NT2/D1 (cell line): ENCODE measurements at regions not wholly inside any gene's neighbourhood (a gene's known extent, or its start where the extent isn't known, plus 50 kb on each side); places are given as distances from the start of the nearest gene placed in this dataset.

ENCODE experiments used
- DNase-seq: peaks from one replicate; pipeline ENCODE4 v3.0.0-alpha.2; 2011; ENCODE audit warnings: low read depth, low spot score
- H3K27me3 ChIP-seq: 2 replicates; pipeline ENCODE4 v1.6.0; 2011; ENCODE audit warnings: mild to moderate bottlenecking; ENCODE audit not compliant: insufficient read length, insufficient read depth
- H3K36me3 ChIP-seq: 2 replicates; pipeline ENCODE4 v1.6.1; 2011; ENCODE audit warnings: mild to moderate bottlenecking, low read length, mixed read lengths; ENCODE audit not compliant: insufficient read depth, insufficient read length
- H3K4me1 ChIP-seq: 2 replicates; pipeline ENCODE4 v1.5.1; 2011; ENCODE audit not compliant: insufficient read depth, insufficient read length
- H3K4me3 ChIP-seq: 2 replicates; pipeline ENCODE4 v1.5.1; 2011; ENCODE audit warnings: low read depth; ENCODE audit not compliant: insufficient read length
- H3K9ac ChIP-seq: 2 replicates; pipeline ENCODE4 v1.6.0; 2011; ENCODE audit warnings: low read depth; ENCODE audit not compliant: insufficient read length
- H3K9me3 ChIP-seq: 2 replicates; pipeline ENCODE4 v1.5.1; 2011; ENCODE audit warnings: mild to moderate bottlenecking, low read length; ENCODE audit not compliant: insufficient read depth
- SUZ12 ChIP-seq: IDR thresholded peaks from 2 replicates; pipeline ENCODE4 v1.6.1; 2011; ENCODE audit not compliant: insufficient read length, insufficient read depth; ENCODE audit errors: extremely low read depth
- YY1 ChIP-seq: IDR thresholded peaks from 2 replicates; pipeline ENCODE4 v1.6.1; 2011; ENCODE audit not compliant: insufficient read length, insufficient read depth
- ZNF274 ChIP-seq: IDR thresholded peaks from 2 replicates; pipeline ENCODE4 v1.6.1; 2011; ENCODE audit warnings: mild to moderate bottlenecking, low read depth, low read length

DNA sequence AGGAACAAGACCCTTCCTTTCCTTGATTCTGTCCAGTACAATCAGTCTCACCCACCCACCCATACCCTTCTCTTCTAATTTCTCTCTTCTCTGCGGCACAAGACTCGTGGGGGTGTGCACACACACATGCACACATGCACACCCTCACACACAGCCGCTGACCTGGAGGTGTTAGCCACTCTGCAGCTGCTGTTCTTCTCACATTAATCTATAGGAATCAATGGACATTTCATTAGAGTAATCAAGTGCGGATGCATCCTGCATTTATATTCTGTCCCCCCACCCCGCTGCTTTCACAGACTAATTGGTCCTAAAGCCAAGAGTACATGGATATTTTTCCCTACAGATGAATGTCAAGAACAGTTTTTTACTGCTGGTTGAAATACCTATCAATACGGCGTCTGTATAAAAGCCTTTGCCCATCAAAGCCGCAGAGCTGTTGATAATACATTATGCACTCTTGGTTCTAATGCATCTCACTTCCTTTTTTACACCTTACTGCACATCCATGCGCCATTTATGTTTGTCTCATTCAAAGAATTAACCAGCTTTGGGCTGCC lies 186.5 kb upstream of the ONECUT1 start:
- TF ChIP-seq SUZ12 (no peak), YY1 (no peak), ZNF274 (no peak)
- H3K9ac ChIP-seq = no peak overlapping the region
- no peak overlapping the region for H3K4me3 ChIP-seq
- H3K27me3 ChIP-seq = no peaks in the 10 kb centered on the region
- no peaks in the 10 kb centered on the region for H3K9me3 ChIP-seq
- H3K36me3 ChIP-seq = no peaks in the 10 kb centered on the region
- no peak for DNase-seq
- H3K4me1 ChIP-seq = no peaks in the 10 kb centered on the region

DNA sequence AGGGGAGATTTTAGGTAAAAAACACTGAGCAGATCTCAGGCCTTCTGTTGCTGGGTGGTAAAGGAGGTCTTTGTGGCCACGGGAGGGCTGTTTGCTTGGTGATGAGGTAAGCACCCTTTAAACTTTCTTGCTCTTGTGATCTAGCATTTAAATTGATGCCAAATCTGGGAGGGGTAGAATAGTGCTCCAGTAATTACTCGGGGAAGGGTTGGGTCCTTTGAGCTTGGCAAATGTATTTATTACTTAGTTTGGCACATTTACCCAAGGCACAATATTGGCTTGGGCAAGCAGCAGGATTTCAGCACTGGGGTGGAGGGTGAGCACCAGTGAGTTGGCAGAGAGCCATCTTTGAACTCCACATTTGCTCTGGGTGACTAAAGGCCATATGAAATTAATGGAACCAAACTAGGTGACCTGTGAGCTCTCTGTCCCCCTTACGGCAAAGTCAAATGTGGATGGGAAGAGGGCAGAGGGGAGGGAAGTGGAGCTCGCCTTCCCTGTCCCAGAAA lies 185.9 kb upstream of the ONECUT1 start:
- Histone ChIP-seq H3K4me3 (no peak overlapping the region), H3K9ac (no peak overlapping the region), H3K9me3 (no peaks in the 10 kb centered on the region), H3K27me3 (no peaks in the 10 kb centered on the region), H3K36me3 (no peaks in the 10 kb centered on the region), H3K4me1 (no peaks in the 10 kb centered on the region)
- TF ChIP-seq YY1 (no peak), SUZ12 (no peak), ZNF274 (no peak)
- no peak for DNase-seq

DNA sequence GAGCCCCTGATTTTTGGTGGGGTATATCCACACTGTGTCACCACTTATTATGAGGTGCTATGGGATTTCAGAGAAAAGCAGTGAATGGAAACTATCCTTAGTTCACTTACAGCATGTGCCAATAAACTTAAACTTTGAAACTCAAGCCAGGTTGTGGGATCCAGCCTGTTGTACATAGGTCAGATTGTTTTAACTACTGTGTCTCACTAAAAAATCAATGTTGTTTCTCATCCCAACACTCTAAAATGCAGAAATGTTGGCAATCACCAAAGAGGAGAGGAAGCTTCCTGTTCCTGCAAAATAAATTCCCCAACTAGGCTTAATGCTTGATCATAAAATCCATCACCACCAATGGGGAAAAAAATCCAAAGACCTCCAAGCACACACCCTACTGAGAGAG lies 173.7 kb upstream of the ONECUT1 start:
- Histone ChIP-seq H3K27me3 (no peaks in the 10 kb centered on the region), H3K4me3 (no peak overlapping the region), H3K9ac (no peak overlapping the region), H3K4me1 (no peaks in the 10 kb centered on the region), H3K36me3 (no peaks in the 10 kb centered on the region), H3K9me3 (no peaks in the 10 kb centered on the region)
- TF ChIP-seq SUZ12 (no peak), YY1 (no peak), ZNF274 (no peak)
- DNase-seq = no peak

DNA sequence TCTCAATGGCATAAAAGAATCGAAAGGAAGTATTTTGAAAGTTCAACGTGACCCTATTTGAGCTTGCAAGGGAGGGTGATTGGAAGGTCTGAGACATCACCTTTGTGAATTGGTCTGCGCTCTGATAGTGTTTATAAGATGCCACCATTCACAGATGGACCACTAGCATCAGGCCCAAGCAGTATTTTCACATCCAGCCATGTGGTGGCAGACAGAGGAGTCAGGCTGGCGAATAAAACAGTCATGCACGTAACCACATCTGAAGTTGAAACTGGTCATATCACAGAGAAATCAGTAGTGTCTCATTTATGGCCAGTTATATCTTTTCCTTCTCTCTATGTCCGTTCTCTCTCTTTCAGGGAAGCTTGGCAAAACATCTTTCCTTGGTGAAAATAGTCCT lies 170.1 kb upstream of the ONECUT1 start:
- H3K4me3 ChIP-seq = no peak overlapping the region
- no peaks in the 10 kb centered on the region for H3K4me1 ChIP-seq
- H3K27me3 ChIP-seq = no peaks in the 10 kb centered on the region
- H3K36me3 ChIP-seq = no peaks in the 10 kb centered on the region
- H3K9ac ChIP-seq = no peak overlapping the region
- no peak for DNase-seq
- no peaks in the 10 kb centered on the region for H3K9me3 ChIP-seq
- TF ChIP-seq SUZ12 (no peak), YY1 (no peak), ZNF274 (no peak)

DNA sequence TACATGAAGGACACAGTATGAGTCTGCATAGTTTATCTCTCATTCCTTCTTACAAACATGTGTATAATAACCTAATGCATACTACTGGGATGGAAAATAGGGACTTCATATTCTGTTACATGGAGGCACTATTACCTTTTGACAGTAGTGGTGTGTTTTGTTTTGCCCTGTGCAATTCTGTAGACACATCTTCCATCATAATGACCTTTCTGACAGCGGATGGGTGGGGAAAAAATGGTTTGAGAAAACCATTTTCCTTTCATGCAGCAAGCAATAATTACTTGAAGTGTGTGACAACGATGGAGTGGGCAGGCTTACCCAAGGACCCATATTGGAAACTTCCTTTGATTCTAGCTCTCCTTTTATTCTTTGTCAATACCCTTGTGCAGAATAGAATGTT lies 153.6 kb upstream of the ONECUT1 start:
- Histone ChIP-seq H3K36me3 (no peaks in the 10 kb centered on the region), H3K27me3 (no peaks in the 10 kb centered on the region), H3K9me3 (no peaks in the 10 kb centered on the region), H3K4me1 (no peaks in the 10 kb centered on the region), H3K9ac (no peak overlapping the region), H3K4me3 (no peak overlapping the region)
- no peak for DNase-seq
- TF ChIP-seq YY1 (no peak), SUZ12 (no peak), ZNF274 (no peak)

DNA sequence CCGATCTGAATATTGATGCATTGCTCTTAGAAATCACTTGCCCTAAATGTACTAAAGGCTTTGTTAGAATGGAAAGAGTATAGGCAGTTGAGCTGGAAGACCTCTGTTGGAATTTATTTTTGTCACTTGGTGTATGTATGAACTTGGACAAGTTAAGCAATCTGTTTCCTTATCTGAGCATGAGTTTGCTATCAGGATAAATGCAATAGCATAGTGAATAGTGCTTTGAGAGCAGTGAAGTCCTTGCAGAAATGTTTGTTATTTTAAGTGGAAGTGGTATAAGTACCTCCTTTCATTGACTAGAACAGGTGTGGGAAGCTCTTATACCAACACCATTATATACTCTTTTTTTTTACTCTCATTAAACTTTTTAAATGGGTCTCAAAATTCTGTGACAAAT lies 146.4 kb upstream of the ONECUT1 start:
- DNase-seq = no peak
- H3K9ac ChIP-seq = no peak overlapping the region
- no peaks in the 10 kb centered on the region for H3K36me3 ChIP-seq
- no peaks in the 10 kb centered on the region for H3K9me3 ChIP-seq
- H3K4me1 ChIP-seq = no peaks in the 10 kb centered on the region
- no peak overlapping the region for H3K4me3 ChIP-seq
- TF ChIP-seq ZNF274 (no peak), SUZ12 (no peak), YY1 (no peak)
- H3K27me3 ChIP-seq = no peaks in the 10 kb centered on the region

DNA sequence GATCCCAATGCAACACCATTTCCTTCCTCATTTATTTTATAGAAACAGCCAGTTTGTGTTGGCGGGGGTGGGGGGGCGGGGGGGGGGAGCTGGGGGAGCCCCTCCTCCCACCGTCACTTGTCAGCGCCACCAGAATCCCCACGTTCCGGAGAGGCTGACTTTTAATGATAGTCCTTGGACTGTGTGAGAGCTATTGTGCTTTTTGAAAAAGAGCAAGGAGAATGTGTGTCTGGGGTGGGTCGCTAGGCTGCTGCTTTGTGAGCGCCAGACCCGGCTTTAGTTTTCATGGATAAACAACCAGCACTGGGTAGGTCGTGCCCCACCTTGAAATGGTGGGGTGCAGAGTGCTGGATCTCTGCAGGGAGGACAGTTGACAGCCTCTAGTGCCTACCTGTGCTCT lies 135.0 kb upstream of the ONECUT1 start:
- Histone ChIP-seq H3K4me1 (no peaks in the 10 kb centered on the region), H3K4me3 (no peak overlapping the region), H3K9me3 (no peaks in the 10 kb centered on the region), H3K9ac (no peak overlapping the region), H3K27me3 (no peaks in the 10 kb centered on the region), H3K36me3 (no peaks in the 10 kb centered on the region)
- DNase-seq = no peak
- no peak for TF ChIP-seq ZNF274
- TF ChIP-seq YY1 = no peak
